Adrenal gland (tissue), 5 donors: ENCODE measurements at regions not wholly inside any gene's neighbourhood (a gene's known extent, or its start where the extent isn't known, plus 50 kb on each side); places are given as distances from the start of the nearest gene placed in this dataset.

Experiments
- POLR2A ChIP-seq, 2 donors: fragments of 450-650 bp; IDR thresholded peaks; one replicate each; pipeline ENCODE4 v1.6.1; 2017; ENCODE audit warnings: antibody characterized with exemption in 2 of 2, mild to moderate bottlenecking in 2 of 2, moderate library complexity in 1 of 2
- TF ChIP-seq, protein P1 (sequence below), 6 experiments: fragments of 450-650 bp in 4 of 6; fragments of 200-600 bp in 2 of 6; sonication (generic) in 1 of 6; IDR thresholded peaks; 1 replicate in 5 of 6; 2 replicates in 1 of 6; pipeline versions ENCODE4 v1.5.1 to v1.8.0; 2016 to 2021; ENCODE audit warnings: antibody characterized with exemption in 6 of 6, mild to moderate bottlenecking in 2 of 6, moderate library complexity in 1 of 6
- donor health status: DM: no; HTN: no; CAD: no.

DNA sequence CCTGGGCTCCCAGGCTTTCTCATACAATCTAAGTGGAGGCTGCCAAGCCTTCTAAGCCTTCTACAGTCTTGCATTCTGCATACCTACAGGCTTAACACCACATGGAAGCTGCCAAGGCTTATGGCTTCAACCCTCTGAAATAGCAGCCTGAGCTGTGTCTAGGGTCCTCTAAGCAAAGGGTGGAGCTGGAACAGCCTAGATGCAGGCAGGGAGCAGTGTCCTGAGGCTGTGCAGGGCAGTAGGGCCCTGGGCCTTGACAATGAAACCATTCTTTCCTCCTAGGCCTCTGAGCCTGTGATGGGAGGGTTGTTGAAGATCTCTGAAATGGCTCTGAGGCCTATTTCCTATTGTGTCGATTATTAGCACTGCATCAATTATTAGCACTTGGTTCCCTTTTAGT is 150.9 kb upstream of the GRK3 start:
- TF ChIP-seq, protein P1, sequence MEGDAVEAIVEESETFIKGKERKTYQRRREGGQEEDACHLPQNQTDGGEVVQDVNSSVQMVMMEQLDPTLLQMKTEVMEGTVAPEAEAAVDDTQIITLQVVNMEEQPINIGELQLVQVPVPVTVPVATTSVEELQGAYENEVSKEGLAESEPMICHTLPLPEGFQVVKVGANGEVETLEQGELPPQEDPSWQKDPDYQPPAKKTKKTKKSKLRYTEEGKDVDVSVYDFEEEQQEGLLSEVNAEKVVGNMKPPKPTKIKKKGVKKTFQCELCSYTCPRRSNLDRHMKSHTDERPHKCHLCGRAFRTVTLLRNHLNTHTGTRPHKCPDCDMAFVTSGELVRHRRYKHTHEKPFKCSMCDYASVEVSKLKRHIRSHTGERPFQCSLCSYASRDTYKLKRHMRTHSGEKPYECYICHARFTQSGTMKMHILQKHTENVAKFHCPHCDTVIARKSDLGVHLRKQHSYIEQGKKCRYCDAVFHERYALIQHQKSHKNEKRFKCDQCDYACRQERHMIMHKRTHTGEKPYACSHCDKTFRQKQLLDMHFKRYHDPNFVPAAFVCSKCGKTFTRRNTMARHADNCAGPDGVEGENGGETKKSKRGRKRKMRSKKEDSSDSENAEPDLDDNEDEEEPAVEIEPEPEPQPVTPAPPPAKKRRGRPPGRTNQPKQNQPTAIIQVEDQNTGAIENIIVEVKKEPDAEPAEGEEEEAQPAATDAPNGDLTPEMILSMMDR (IDR thresholded peaks at IDR 0.05): no peak
- no peak for TF ChIP-seq POLR2A (IDR thresholded peaks at IDR 0.05)
